RWPE1 (cell line): ENCODE measurements at regions not wholly inside any gene's neighbourhood (a gene's known extent, or its start where the extent isn't known, plus 50 kb on each side); places are given as distances from the start of the nearest gene placed in this dataset.

ENCODE experiments used
- CTCF ChIA-PET: fragments of 350-600 bp; sonication (Branson Sonifier 250); formaldehyde crosslinking; extraction: SDS; loops from one replicate; lab custom pipeline; 2021; lab: Yijun Ruan, JAX
- POLR2A ChIA-PET: fragments of 400-600 bp; formaldehyde crosslinking; extraction: SDS; loops from one replicate; lab custom pipeline; 2020; ENCODE audit warnings: antibody characterized with exemption; ENCODE audit not compliant: low non-redundant PET; lab: Yijun Ruan, JAX
- DNase-seq: peaks from one replicate; pipeline ENCODE4 v3.0.0; 2012; ENCODE audit warnings: low spot score
- H3K27ac ChIP-seq: fragments of 450-650 bp; 2 replicates; pipeline ENCODE4 v1.5.1; 2017
- TF ChIP-seq, protein P1 (sequence below): fragments of 450-650 bp; conservative IDR thresholded peaks from 2 replicates; pipeline ENCODE4 v1.5.1; 2017; ENCODE audit warnings: low read depth, mild to moderate bottlenecking

GRCh38 chr3:117726776-117727175 lies 1017.2 kb downstream of the TUSC7 start:
- DNase-seq, result no peak
- TF ChIP-seq, protein P1, sequence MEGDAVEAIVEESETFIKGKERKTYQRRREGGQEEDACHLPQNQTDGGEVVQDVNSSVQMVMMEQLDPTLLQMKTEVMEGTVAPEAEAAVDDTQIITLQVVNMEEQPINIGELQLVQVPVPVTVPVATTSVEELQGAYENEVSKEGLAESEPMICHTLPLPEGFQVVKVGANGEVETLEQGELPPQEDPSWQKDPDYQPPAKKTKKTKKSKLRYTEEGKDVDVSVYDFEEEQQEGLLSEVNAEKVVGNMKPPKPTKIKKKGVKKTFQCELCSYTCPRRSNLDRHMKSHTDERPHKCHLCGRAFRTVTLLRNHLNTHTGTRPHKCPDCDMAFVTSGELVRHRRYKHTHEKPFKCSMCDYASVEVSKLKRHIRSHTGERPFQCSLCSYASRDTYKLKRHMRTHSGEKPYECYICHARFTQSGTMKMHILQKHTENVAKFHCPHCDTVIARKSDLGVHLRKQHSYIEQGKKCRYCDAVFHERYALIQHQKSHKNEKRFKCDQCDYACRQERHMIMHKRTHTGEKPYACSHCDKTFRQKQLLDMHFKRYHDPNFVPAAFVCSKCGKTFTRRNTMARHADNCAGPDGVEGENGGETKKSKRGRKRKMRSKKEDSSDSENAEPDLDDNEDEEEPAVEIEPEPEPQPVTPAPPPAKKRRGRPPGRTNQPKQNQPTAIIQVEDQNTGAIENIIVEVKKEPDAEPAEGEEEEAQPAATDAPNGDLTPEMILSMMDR, result no peak
- ChIA-PET CTCF (no interaction called here), POLR2A (no interaction called here)
- H3K27ac ChIP-seq, result no peak overlapping the region

GRCh38 chr3:117728226-117728625 lies 1018.6 kb downstream of the TUSC7 start:
- ChIA-PET POLR2A (no interaction called here), CTCF (interaction anchor here (0.5 kb wide), 1 partner anchor 543 kb away, joined by 3 read pairs; no protein-coding TSS in a partner anchor)
- TF ChIP-seq, protein P1, result no peak
- H3K27ac ChIP-seq, result no peak overlapping the region
- DNase-seq, result no peak

GRCh38 chr3:117734496-117734895 lies 1024.9 kb downstream of the TUSC7 start:
- DNase-seq, result peak; percentile 38
- TF ChIP-seq, protein P1, result no peak
- H3K27ac ChIP-seq, result no peak overlapping the region
- CTCF ChIA-PET, result no interaction called here
- POLR2A ChIA-PET, result no interaction called here

- TF ChIP-seq, protein P1, result no peak
- POLR2A ChIA-PET, result no interaction called here
- no peak overlapping the region for H3K27ac ChIP-seq
- CTCF ChIA-PET, result no interaction called here
- peak; percentile 59 for DNase-seq
Observed at GRCh38 chr3:117735481-117736101, 1026.0 kb downstream of the TUSC7 start.

GRCh38 chr3:117736846-117737245 lies 1027.3 kb downstream of the TUSC7 start:
- TF ChIP-seq, protein P1, result no peak
- peak; percentile 46 for DNase-seq
- H3K27ac ChIP-seq, result no peak overlapping the region
- POLR2A ChIA-PET, result no interaction called here
- CTCF ChIA-PET, result interaction anchor here (0.7 kb wide), 1 partner anchor 1456 kb away, joined by 3 read pairs; no protein-coding TSS in a partner anchor

- ChIA-PET CTCF (interaction anchor here (0.6 kb wide), 1 partner anchor 254 kb away, joined by 3 read pairs; no protein-coding TSS in a partner anchor), POLR2A (no interaction called here)
- no peak for DNase-seq
- H3K27ac ChIP-seq, result no peak overlapping the region
- TF ChIP-seq, protein P1, result no peak
Observed at GRCh38 chr3:117743993-117744392, 1034.4 kb downstream of the TUSC7 start.
